Neural cell (in vitro differentiated cells): ENCODE measurements at regions not wholly inside any gene's neighbourhood (a gene's known extent, or its start where the extent isn't known, plus 50 kb on each side); places are given as distances from the start of the nearest gene placed in this dataset.

Experiments used
- CTCF ChIP-seq: fragments of 450-650 bp; IDR thresholded peaks from 2 replicates; pipeline ENCODE4 v1.5.1; 2014; ENCODE audit warnings: antibody characterized with exemption, mild to moderate bottlenecking, moderate library complexity; ENCODE audit not compliant: poor library complexity, severe bottlenecking
- EP300 ChIP-seq: fragments of 450-650 bp; conservative IDR thresholded peaks from 2 replicates; pipeline ENCODE4 v1.6.1; 2014; ENCODE audit warnings: antibody characterized with exemption, mild to moderate bottlenecking, moderate library complexity; ENCODE audit not compliant: poor library complexity, severe bottlenecking
- EZH2 ChIP-seq: fragments of 200-600, 300-800 bp; shearing (Covaris generic), sonication (generic); IDR thresholded peaks from 2 replicates; pipeline ENCODE4 v1.6.1; 2014; ENCODE audit warnings: antibody characterized with exemption, low read length, borderline replicate concordance, mild to moderate bottlenecking; ENCODE audit not compliant: insufficient read depth, poor library complexity, severe bottlenecking
- TAF1 ChIP-seq: IDR thresholded peaks from 2 replicates; pipeline ENCODE4 v1.6.1; 2012; ENCODE audit warnings: low read depth

DNA sequence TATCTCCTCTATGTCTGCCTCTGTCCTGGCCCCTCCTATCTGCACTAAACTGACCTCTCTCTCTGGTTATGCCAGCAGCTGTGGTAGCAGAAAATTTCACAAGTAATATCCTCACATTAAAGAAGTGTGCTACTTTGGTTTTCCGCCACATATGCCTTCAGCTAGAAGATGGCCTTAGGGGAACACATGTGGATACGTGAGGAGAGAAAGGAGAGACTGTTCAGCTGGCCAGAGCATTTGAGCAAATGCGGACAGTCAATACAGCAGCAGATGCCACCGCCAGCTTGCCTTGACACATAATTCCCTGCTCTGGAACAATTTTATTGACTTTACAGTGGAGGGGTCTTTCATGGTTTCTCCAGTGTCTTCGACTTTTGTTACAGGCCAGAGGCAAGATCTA is 434.6 kb downstream of the TAF11L14 start:
- TF ChIP-seq TAF1 (no peak), CTCF (no peak), EZH2 (no peak), EP300 (no peak)
